Parathyroid adenoma (tissue), 2 donors: ENCODE measurements at regions not wholly inside any gene's neighbourhood (a gene's known extent, or its start where the extent isn't known, plus 50 kb on each side); places are given as distances from the start of the nearest gene placed in this dataset.

ENCODE experiments used
- H2AFZ ChIP-seq: fragments of 300-600 bp; sonication (generic); one replicate; pipeline ENCODE4 v1.7.0; 2017; ENCODE audit warnings: antibody characterized with exemption, mild to moderate bottlenecking
- H3K27ac ChIP-seq: fragments of 300-600 bp; sonication (generic); one replicate; pipeline ENCODE4 v1.7.0; 2017
- H3K27me3 ChIP-seq: fragments of 300-600 bp; sonication (generic); one replicate; pipeline ENCODE4 v1.7.0; 2017; ENCODE audit warnings: low read length; ENCODE audit not compliant: control insufficient read depth, insufficient read depth
- H3K36me3 ChIP-seq: fragments of 300-600 bp; sonication (generic); one replicate; pipeline ENCODE4 v1.7.0; 2017; ENCODE audit warnings: low read length; ENCODE audit not compliant: control insufficient read depth, insufficient read depth
- H3K4me1 ChIP-seq: fragments of 300-600 bp; sonication (generic); one replicate; pipeline ENCODE4 v1.7.0; 2017; ENCODE audit warnings: control low read depth
- H3K4me2 ChIP-seq: fragments of 300-600 bp; sonication (generic); one replicate; pipeline ENCODE4 v1.7.0; 2017; ENCODE audit warnings: low read length
- H3K4me3 ChIP-seq: fragments of 300-600 bp; sonication (generic); one replicate; pipeline ENCODE4 v1.7.0; 2017; ENCODE audit warnings: low read depth, low read length
- H3K79me2 ChIP-seq: fragments of 300-600 bp; sonication (generic); one replicate; pipeline ENCODE4 v1.7.0; 2017; ENCODE audit warnings: control low read depth
- H3K9ac ChIP-seq: fragments of 300-600 bp; sonication (generic); one replicate; pipeline ENCODE4 v1.7.0; 2017; ENCODE audit warnings: mild to moderate bottlenecking
- H3K9me3 ChIP-seq: fragments of 300-600 bp; sonication (generic); one replicate; pipeline ENCODE4 v1.7.0; 2017; ENCODE audit warnings: low read length; ENCODE audit not compliant: control insufficient read depth
- CTCF ChIP-seq: fragments of 300-600 bp; sonication (generic); IDR thresholded peaks from one replicate; pipeline ENCODE4 v1.7.0; 2017; ENCODE audit warnings: antibody characterized with exemption, mild to moderate bottlenecking
- donor health status: primary hyperparathyroidism.

DNA sequence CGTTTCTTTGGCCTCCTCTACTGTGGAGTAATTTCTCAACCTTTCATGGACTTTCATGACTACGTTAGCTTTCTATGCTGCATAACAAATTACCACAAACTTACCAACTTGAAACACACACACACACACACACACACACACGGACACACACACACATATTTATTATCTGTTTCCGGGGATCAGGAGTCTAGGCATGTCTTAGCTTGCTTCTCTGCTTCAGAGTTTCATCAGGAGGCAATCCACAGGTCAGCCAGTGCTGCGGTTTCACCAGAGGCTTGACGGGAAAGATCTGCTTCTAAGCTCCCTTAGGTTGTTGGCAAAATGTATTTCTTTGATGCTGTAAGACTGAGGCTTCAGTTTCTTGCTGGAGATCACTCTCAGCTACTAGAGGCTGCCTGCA is 59.0 kb upstream of the C9orf72 start:
- H3K4me3 ChIP-seq, result no peak overlapping the region
- no peak overlapping the region for H3K9ac ChIP-seq
- H3K9me3 ChIP-seq, result no peaks in the 10 kb centered on the region
- H2AFZ ChIP-seq, result no peak overlapping the region
- no peaks in the 10 kb centered on the region for H3K36me3 ChIP-seq
- no peaks in the 10 kb centered on the region for H3K4me1 ChIP-seq
- H3K79me2 ChIP-seq, result no peaks in the 10 kb centered on the region
- no peak overlapping the region for H3K27ac ChIP-seq
- no peak overlapping the region for H3K4me2 ChIP-seq
- TF ChIP-seq CTCF, result no peak
- H3K27me3 ChIP-seq, result no peaks in the 10 kb centered on the region

DNA sequence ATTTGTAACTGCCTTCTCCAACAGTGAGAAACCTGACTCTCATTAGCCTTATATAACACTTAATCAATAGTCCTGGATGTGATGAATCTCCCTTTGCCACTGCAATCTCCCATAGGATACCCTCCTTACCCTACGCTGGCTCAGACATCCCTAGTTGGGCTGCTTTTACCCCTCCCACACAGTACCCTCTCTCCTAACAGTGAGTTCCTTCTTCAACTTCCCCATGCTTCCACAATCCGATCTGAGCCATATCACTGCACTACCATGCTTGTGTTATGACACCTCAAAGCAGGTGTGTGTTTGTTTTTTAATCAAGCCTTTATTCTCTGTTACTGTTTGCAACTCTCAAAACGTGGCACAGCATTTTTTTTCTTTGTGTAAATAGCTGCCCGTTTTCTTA is 60.5 kb upstream of the C9orf72 start:
- Histone ChIP-seq H2AFZ (no peak overlapping the region), H3K4me3 (no peak overlapping the region), H3K36me3 (no peaks in the 10 kb centered on the region), H3K79me2 (no peaks in the 10 kb centered on the region), H3K4me2 (no peak overlapping the region), H3K27me3 (no peaks in the 10 kb centered on the region), H3K4me1 (no peaks in the 10 kb centered on the region), H3K27ac (no peak overlapping the region), H3K9ac (no peak overlapping the region), H3K9me3 (no peaks in the 10 kb centered on the region)
- TF ChIP-seq CTCF, result no peak

DNA sequence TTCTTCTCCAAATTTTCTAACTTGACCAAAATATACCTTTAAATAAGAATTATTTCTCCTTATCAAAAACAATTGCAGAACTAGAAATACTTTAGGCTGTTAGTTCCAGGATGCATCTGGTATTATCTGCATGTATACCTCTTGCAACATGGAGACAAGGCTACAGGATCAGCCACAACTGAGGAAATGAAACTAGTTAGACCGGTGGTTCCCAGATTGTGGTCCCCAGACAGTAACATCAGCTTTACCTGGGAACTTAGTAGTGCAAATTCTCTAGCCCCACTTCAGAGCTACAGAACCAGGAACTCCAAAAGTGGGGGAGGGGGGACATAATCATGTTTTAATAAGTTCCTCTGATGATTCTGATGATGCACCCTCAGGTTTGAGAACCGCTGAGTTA is 61.6 kb upstream of the C9orf72 start:
- H3K36me3 ChIP-seq, result no peaks in the 10 kb centered on the region
- H3K9ac ChIP-seq, result no peak overlapping the region
- no peak for TF ChIP-seq CTCF
- no peaks in the 10 kb centered on the region for H3K27me3 ChIP-seq
- no peak overlapping the region for H3K27ac ChIP-seq
- H3K4me1 ChIP-seq, result no peaks in the 10 kb centered on the region
- no peaks in the 10 kb centered on the region for H3K79me2 ChIP-seq
- no peaks in the 10 kb centered on the region for H3K9me3 ChIP-seq
- H3K4me2 ChIP-seq, result no peak overlapping the region
- no peak overlapping the region for H2AFZ ChIP-seq
- no peak overlapping the region for H3K4me3 ChIP-seq

DNA sequence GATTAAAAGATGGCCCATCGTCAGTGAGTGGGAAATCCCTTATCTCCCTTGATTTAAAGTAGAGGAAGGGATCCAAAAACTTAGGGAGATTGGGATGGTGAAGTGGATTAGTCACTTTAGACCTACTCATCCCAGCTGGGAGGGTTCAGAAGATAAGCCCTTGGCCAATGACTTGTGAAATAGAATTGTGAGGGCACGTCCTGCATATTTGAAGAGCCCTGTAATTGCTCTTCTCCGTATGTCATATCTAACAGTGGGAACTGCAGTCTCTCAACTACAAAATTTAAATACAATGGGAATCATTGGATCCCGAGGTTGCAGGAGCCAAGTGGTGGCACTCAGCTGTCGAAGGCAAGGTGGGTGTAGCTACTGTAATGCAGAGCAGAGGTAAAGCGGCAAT is 65.4 kb upstream of the C9orf72 start:
- Histone ChIP-seq H2AFZ (no peak overlapping the region), H3K27me3 (no peaks in the 10 kb centered on the region), H3K4me2 (no peak overlapping the region), H3K4me3 (no peak overlapping the region), H3K9me3 (no peaks in the 10 kb centered on the region), H3K27ac (no peak overlapping the region), H3K79me2 (no peaks in the 10 kb centered on the region), H3K9ac (no peak overlapping the region), H3K4me1 (no peaks in the 10 kb centered on the region), H3K36me3 (no peaks in the 10 kb centered on the region)
- TF ChIP-seq CTCF, result no peak

- no peak overlapping the region for H3K4me2 ChIP-seq
- no peak overlapping the region for H3K4me3 ChIP-seq
- H3K9ac ChIP-seq, result no peak overlapping the region
- no peaks in the 10 kb centered on the region for H3K9me3 ChIP-seq
- no peaks in the 10 kb centered on the region for H3K36me3 ChIP-seq
- H3K79me2 ChIP-seq, result no peaks in the 10 kb centered on the region
- no peaks in the 10 kb centered on the region for H3K4me1 ChIP-seq
- no peaks in the 10 kb centered on the region for H3K27me3 ChIP-seq
- no peak overlapping the region for H2AFZ ChIP-seq
- no peak for TF ChIP-seq CTCF
- no peak overlapping the region for H3K27ac ChIP-seq
Observed at GRCh38 chr9:27645161-27645840, 72.0 kb upstream of the C9orf72 start.
